CD4-positive, alpha-beta T cell treated with Interferon alpha-2 for 1 hour (primary cell): ENCODE measurements at regions not wholly inside any gene's neighbourhood (a gene's known extent, or its start where the extent isn't known, plus 50 kb on each side); places are given as distances from the start of the nearest gene placed in this dataset.

ENCODE experiments used
- DNase-seq, 2 donors: peaks; one replicate each; pipeline ENCODE4 v3.0.0-alpha.2; 2020 to 2022

DNA sequence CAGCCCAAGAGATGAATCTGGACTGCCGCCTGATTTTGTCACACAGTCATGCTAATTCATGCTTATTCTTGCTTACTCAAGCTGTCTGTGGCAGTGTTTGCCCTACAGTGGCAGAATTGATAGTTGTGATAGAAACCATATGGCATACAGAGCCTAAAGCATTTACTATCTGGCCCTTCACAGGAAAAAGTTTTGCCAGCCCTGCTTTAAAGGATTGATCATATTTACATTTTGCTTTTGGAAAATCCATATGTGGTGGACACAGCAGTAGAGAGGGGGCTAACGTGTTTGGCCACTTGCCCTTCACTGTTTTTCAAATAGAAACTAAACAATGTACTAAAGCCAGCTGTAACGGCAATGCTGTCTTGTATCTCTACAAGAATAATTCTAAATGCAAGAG is 974.0 kb upstream of the GHITM start:
- no peak for DNase-seq

DNA sequence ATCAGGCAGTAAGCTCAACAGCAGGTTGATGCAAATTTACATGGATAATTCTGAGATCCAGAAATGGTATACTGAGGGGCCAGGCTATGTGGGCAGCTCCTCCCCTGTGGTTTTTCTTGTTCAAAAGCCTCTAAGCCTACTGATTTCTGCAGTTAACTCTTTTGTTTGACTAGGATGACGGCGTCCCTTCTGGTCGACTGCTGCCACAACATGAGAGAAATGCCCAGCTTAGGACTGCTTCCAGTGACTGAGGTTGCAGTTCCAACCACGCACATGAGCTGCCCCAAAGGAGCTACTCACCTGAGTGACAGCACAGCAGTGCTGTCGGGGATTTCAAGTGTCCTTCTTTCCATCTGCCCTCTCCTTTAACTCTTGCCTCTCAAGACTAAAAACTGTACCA is 973.0 kb upstream of the GHITM start:
- DNase-seq = no peak

DNA sequence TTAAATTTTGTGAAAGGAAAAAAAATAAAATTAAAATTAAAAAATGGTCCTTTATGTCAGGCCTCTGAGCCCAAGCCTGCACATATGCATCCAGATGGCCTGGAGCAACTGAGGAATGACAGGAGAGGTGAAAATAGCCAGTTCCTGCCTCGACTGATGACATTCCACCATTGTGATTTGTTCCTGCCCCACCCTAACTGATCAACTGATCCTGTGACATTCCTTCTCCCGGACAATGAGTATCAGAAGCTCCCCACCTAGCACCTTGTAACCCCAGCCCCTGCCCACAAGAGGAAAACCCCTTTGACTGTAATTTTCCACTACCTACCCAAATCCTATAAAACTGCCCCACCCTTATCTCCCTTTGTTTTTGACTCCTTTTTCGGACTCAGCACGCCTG is 972.2 kb upstream of the GHITM start:
- no peak for DNase-seq

DNA sequence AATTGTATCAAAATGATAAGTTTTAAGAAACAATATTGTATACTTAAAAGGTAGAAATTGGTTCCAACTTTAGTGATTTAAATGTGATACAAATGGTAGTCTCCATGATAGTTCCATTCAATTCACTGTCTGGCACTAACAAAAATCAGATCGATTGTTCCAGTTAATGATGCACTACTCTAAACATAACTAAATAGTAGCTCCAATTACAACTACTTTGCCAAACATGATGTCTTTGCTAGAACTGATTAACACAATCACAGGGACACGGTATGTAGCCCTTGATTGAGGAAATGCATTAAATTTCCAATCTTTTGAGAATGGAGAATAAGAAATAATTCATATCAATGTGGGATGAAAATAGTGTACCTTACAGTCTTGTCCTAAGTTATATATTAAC is 962.4 kb upstream of the GHITM start:
- no peak for DNase-seq

DNA sequence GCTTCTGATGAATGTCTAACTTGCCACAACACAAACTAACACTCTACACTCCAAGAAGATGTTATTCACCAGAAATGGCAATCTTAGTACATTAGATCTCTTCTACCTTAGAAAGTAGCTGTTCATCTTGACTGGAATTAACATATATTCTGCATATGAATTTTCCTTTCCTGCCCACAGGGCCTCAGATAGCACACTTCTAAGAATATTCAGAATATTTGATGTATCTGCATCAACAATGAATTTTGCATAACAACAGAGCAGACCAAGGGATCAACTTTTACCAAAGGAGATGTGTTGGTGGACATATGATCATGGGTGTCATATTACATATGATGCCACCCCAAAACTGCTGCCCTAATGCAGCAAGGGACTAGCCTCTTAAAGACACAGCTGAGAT is 960.8 kb upstream of the GHITM start:
- DNase-seq = no peak

DNA sequence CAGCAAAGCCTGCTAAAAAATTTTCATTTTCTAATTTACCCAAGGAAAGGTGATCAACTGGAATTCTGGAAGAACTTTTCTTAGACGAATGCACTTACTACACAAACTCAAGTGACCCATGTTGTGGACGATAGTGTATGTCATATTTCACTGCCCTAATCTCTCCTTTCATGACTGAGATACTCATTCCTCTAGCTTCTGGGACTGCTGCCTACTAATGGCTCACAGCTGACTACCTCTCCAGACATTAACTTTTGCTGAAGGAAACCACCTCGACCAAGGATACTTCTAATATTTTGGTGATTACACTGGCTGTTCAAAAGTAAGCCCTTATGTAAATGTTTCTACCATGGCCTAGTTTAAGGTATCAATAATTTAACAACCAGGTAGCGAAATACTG is 959.9 kb upstream of the GHITM start:
- no peak for DNase-seq

DNA sequence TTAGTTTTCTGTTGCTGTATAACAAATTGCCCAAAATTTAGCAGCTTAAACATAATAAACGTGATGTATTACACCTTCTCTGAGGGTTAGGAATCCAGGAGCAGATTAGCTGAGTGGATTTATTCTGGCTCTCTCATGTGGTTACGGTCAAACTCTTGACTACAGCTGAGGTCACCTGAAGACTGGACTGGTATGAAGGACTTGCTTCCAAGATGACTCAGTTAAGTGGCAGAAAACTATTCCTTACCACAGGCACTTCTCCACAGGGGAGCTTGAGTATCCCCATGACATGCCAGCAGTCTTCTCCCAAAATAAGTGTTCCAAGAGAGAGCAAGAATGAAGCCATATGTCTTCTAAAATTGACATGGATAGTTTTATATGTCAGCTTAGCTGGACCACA is 957.2 kb upstream of the GHITM start:
- DNase-seq = no peak

DNA sequence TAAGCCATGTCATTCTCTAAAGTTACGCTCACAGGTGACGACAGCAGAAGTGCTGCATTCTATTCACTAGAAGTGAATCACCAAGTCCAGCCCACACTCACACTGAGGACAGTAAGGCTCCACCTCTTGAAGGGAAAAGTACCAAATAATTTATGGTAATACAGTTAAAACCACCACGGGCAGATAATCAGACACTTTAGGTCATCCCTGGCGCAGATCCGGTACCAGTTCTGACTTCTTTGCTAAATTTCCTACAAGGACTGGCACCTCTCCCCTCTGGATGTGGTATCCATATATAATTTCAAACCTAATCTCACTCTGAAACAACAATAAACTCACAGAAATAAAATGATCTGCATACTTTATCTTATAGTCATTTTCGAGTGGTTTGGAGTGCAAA is 954.7 kb upstream of the GHITM start:
- no peak for DNase-seq

DNA sequence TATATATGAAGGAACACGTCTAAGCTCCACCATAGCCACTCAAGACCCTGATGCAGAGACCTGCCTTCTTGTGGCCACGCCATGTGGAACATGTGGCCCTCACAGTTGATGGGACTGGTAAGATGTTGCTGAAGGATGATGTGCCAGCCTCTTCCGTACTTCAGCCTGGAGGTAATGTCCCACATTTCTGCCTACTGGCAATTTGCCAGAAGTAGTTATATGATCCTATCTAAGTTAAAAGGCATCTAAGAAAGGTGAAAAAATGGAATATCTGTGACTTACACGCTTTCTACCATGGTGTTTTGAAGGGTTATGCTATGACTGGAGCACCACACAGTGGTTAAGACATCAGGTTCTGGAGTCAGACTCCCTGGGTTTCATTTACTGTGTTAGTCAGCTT is 948.7 kb upstream of the GHITM start:
- DNase-seq = no peak

DNA sequence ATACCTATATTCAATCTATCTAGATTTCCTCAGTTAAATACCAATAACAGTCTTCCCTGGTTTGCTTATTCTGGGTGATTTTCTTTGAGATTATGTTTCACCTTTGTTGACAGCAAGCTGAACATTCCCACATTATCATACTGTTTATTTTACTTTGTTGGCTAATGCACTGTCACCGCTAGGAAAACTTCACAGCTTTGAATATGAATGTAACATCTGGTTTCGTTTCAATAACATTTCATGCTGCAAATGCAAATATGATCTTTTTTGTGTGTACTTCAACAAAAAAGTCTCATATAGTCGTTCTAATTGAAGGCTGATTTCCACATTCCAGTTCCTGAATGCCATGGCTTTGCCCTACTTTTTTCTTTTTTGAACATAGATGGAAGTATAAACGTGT is 946.3 kb upstream of the GHITM start:
- no peak for DNase-seq

DNA sequence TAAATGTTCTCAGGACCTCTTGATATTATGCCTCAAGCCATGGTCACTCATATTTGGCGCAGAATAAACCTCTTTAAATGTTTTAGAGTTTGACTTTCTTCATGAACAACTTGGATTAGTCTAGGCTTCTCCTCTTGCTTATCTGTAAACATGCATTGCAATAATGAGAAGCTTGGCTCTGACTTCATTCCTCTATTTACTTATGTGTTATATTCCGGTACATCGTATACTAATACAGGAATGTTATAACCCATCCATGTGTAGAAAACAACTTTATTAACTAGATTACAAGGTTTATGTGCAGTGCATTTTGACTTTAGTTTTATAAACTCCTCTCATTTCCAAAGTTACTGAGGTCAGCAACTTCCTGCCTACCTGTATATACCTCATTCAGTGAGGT is 944.3 kb upstream of the GHITM start:
- DNase-seq = no peak

DNA sequence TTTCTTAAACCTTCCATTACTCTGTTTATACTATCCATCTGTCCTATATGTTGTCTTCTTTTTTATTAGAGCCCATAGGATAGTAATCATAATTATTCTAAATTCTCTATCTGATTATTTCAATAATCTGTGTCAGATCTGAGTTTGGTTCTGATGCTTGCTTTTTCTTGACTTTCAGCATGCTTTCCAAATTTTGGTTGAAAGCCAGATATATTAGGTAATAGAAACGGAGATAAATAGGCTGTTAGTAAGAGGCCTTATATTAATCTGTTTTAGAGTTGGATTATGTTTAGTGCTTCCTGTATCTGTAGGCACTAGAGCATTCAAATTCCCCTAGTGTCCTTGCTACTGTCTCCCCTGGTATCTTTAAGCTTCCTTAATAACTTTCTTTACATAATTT is 939.9 kb upstream of the GHITM start:
- DNase-seq = no peak

DNA sequence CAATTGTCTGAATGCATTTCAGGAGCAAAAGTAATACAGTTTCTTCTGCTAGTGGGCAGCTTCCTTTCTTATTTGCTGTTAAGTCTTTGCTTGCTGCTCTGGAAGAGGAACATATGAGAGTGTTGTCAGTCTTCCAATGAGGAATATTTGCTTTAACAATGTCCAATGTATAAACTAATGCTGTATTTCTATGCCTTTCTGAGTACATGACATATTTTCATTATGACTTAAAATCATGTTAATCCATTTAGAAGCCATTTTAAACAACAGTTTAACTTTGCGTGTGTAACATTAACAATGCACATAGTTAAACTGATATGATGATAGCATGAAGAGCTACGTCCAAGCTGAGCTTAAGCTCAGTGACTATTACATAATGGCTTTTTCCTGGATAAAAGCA is 933.4 kb upstream of the GHITM start:
- no peak for DNase-seq

DNA sequence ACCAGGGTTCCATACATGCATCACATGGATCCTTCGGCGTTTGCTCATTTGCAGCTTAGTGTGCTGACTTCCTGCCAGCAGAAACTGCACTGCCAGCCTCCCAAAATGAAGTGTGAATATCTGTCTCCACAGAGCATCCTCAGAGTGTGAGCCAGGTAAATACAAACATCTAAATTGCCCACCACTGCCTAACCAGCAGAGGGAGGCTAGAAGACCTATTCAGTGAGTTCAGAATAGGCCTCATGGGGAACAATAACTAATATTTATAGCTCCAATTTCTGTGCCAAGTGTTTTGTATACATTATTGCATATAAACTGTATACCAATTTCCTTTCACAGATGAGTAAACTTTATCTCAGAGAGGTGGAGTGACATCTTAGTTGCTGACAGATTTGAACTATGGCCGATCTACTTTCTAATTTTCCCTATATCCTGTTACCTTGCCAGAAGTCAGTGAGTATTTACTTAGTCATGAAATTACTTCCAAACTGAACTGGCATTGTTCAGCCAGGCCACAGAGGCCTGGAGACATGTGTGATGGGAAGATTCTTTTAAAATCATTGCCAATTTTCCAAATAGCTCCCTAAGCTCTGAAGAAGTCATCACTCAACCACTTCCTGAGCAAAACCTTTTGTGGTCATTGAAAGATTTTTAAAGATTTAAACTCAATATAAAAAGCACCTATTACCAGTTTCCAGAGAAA is 926.5 kb upstream of the GHITM start:
- no peak for DNase-seq

DNA sequence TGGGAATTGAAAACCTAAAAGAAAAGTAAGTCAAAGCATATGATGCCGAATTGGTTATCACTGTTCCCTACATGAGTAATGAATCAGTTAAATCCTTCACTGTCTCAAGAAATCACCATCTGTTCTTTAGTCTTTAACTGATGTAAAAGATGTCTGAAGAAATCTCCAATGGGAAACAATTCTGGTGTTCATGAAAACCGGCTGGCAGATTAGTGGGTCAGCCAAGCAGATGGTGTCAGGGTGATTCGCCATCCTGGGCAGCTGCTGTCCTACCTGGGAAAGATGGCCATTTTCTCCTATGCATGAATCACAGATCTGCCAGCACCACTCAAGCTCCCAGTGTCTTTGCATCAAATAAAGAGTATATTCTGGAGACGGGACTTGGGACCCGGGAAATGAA is 925.2 kb upstream of the GHITM start:
- no peak for DNase-seq

DNA sequence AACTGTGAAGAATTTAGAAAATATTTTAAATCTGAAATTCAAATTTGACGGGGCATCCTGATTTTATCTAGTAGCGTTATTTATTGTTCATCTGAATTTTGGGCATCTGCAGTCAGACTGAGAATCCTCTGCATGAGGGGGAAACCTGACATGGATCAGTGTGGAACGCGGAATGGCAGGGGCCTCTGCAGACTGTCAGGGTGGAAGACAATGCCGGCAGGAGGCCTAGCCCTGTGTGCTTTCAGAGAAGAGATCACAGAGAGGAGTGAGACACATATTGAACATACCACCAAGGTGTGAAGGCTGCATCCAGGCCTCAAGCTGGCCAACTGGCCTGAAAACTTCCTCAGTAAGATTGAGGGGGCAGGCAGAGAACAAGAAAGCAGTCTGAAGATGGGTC is 921.1 kb upstream of the GHITM start:
- DNase-seq = no peak

DNA sequence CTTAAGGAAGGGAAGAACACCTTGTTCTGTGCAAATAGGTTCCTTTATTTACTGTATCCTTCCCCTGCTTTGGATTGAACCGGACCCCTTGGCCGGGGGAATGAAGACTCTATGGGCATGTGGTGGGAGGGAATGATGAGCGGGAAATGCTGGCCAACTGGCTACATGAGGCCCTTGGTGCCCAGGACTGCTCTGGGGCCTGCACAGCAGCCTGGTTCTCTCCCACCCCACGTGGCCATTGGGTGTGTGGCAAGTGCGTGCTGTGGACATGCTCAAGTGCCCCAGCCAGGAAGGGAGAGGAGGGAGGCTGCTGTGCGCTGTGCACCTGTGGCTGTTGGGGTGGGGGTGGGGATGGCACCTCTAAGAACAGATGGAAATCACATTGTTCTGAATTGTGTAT is 917.0 kb upstream of the GHITM start:
- DNase-seq = no peak

DNA sequence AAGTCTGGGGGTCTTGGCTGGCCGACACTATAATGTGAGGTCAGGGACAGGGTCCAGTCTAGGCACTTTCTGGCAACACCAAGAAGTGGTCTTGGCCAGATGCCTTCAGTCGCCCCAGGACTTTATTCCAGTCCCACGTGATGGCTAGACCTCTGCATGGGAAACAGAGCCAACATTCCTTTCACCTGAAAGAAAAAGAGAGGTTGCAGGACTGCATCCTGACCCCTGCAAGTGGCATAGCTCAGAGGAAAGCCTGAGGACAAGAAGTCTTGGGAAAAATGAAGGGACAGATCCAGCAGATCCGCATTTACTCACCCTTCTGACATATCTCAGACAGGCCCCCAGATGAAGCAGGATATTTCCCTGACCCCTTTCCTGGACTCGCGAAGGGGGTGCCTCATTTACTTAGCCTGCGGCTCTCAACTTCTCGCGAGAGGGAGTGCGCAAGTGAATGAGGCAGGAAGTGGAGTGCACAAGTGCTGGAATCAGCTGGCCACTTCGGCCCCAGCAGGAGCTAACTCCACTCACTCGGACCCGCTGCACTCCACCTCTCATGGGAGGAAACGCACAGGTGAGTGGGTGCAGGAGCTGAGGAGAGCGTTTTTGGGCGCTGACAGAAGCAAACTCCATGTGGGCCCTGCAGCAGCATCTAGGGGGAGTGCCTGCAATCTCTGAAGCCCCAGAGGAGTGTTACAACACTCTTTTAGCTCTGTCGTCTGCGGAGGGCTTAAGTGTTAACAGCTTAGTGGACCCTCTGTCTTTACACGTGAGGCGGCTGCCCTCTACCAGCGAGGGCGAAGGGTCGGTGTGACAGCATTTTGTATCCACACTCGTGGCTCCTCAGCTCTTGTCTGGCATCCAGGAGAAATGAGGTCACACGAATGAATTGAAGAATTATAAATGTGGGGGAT is 916.2 kb upstream of the GHITM start:
- DNase-seq = no peak

DNA sequence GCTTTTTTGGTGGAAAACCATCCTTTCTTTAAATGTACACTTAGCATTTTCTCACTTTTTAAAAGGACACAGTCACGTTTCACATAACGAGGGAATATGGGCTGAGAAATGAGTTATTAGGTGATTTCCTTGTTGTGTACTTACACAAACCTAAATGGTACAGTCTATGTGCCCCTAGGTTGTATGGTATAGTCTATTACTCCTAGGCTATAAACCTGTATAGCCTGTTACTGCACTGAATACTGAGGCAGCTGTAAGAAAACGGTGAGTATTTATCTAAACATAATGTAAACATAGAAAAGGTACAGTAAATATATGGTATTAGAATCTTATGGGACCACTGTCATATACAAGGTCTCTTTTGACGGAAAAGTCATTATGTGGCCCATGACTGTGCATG is 913.5 kb upstream of the GHITM start:
- no peak for DNase-seq

DNA sequence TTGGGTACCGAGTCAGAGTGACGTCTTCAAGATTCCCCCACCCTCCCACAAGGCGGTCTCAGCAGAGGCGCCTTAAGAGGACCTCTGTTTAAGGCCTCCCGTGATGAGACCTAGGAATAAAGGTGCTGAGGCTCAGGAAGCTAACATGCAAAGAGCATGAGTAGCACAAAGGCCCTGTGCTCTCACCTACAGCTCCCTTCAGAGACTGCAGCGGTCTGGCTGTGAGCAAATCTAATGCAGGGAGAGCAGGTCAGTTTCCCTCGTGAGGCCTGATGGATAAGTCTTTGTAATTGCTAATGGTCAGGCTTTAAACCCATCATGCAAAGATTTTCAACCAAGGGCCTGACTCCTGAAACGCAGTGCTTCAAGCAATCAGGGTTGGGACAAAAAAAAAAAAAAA is 909.3 kb upstream of the GHITM start:
- no peak for DNase-seq

DNA sequence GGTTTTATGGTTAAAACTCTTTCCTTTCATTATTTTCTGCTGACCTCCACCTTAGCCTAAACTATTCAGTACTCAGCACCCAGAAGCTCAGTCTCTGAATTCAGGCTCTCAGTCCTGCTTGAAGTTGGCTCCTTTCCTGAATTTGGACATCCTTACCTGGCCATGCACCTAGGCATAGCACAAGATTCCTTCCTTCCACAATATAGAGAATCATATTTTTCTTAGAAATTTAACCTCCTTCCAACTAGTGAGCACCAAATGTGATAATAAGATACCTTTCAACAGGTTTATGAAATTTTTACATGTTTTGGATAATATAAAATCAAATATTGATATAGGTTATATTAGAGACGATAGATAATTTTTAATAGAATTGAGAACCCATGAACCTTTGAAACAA is 905.6 kb upstream of the GHITM start:
- DNase-seq = no peak

DNA sequence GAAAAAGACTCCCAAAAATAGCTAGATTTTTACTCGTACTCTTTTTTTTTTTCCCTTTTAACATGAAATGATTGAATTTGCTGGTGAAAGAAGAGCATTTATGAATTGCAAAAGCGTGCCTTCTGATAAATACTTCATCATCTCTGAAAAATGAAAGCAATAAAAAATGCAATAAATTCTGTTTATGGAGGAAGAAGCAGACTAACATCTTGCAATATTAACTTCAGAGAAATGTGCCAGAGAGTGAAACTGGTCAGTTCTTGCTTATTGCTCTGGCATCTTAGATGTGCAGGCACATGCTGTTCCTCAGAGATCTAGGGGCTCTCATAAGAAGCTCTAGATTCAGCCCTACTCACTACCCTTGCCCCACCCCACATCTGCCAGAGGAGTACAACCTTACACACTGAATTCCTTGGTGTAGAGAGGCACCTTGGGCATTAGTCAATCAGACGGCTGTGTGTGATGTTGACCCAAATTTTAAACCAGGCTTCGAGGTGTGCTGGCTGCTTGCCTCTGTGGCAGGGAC is 891.1 kb upstream of the GHITM start:
- DNase-seq = no peak

DNA sequence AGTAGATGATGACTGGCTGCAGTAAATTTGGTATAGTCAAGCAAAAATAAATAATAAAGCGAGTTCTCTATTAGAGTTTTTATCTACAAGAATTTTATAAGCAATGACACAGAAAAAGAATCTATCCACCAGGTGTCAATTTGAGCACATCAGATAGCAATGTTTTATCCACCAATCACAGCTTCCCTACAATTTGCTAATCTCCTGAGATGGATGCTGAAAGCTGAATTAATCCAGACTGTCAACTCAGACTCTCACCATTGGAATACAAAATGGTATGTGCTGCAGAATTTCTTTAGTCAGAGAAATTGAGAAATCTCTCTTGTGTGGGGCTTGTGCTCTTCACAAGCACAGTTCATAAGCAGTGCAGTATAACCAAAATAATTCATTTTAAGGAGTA is 888.9 kb upstream of the GHITM start:
- no peak for DNase-seq

DNA sequence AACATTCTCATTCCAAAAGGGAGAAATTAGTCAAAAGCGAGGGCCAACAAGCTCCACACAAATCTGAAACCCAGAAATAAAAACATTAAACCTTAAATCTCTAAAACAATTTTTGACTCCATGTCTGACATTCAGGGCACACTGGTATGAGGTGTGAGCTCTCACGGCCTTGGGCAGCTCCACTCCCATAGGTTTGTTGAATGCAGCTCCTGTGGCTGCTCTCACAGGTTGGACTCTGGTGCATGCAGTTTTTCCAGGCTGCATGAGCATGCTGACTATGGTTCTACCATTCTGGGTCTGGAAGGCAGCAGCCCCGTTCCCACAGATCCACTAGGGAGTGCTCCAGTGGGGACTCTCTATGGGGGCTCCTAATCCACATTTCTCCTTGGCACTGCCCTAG is 887.1 kb upstream of the GHITM start:
- no peak for DNase-seq
